Spinal cord (tissue), 9 donors: ENCODE measurements at regions not wholly inside any gene's neighbourhood (a gene's known extent, or its start where the extent isn't known, plus 50 kb on each side); places are given as distances from the start of the nearest gene placed in this dataset.

ENCODE experiments used
- DNase-seq, 6 donors: peaks; one replicate each; pipeline versions ENCODE4 v3.0.0 to v3.0.0-alpha.2; 2013 to 2015; ENCODE audit warnings: low spot score in 6 of 6, low read depth in 4 of 6
- H3K27ac ChIP-seq: one replicate; pipeline ENCODE4 v1.5.1; 2013; ENCODE audit warnings: low read depth, low read length, control low read depth
- H3K27me3 ChIP-seq: one replicate; pipeline ENCODE4 v1.6.1; 2013; ENCODE audit warnings: low read length; ENCODE audit not compliant: control insufficient read depth, insufficient read depth
- H3K36me3 ChIP-seq: one replicate; pipeline ENCODE4 v1.6.1; 2013; ENCODE audit warnings: low read length; ENCODE audit not compliant: control insufficient read depth, insufficient read depth
- H3K4me1 ChIP-seq: one replicate; pipeline ENCODE4 v1.6.1; 2013; ENCODE audit warnings: low read length; ENCODE audit not compliant: control insufficient read depth, insufficient read depth
- H3K4me3 ChIP-seq: one replicate; pipeline ENCODE4 v1.5.1; 2013; ENCODE audit warnings: low read depth, low read length, control low read depth
- H3K9me3 ChIP-seq: one replicate; pipeline ENCODE4 v1.6.1; 2013; ENCODE audit warnings: low read length; ENCODE audit not compliant: control insufficient read depth, insufficient read depth
- WGBS: methylation state at CpG from one replicate; pipeline ENCODE4 v1.1.5; 2013; ENCODE audit warnings: missing lambda C conversion rate; ENCODE audit not compliant: insufficient coverage; 5-methylcytosine and 5-hydroxymethylcytosine counted together
- donor health status: healthy.

GRCh38 chr1:106753066-106753465 is 303.4 kb upstream of the PRMT6 start:
- Histone ChIP-seq H3K4me1 (no peaks in the 10 kb centered on the region), H3K36me3 (no peaks in the 10 kb centered on the region)
- WGBS, result no CpG with 5 or more reads among the region's 1 CpG

GRCh38 chr1:106754957-106755356 is 301.5 kb upstream of the PRMT6 start:
- H3K36me3 ChIP-seq, result no peaks in the 10 kb centered on the region
- H3K9me3 ChIP-seq, result no peaks in the 10 kb centered on the region
- no peaks in the 10 kb centered on the region for H3K4me1 ChIP-seq
- no peaks in the 10 kb centered on the region for H3K27me3 ChIP-seq
- no peak overlapping the region for H3K27ac ChIP-seq
- DNase-seq, result no peak
- H3K4me3 ChIP-seq, result no peak overlapping the region
- no CpG with 5 or more reads among the region's 1 CpG for WGBS

More at GRCh38 chr1:106753066-106753465, 303.4 kb upstream of the PRMT6 start:
- Histone ChIP-seq H3K27me3 (no peaks in the 10 kb centered on the region), H3K27ac (no peak overlapping the region), H3K9me3 (no peaks in the 10 kb centered on the region), H3K4me3 (no peak overlapping the region)
- no peak for DNase-seq

- H3K9me3 ChIP-seq, result no peaks in the 10 kb centered on the region
- H3K27me3 ChIP-seq, result no peaks in the 10 kb centered on the region
- no peak for DNase-seq
- no peak overlapping the region for H3K27ac ChIP-seq
- no CpG with 5 or more reads among the region's 1 CpG for WGBS
- H3K36me3 ChIP-seq, result no peaks in the 10 kb centered on the region
- H3K4me1 ChIP-seq, result no peaks in the 10 kb centered on the region
- no peak overlapping the region for H3K4me3 ChIP-seq
Observed at GRCh38 chr1:106755682-106756406, 300.6 kb upstream of the PRMT6 start.

- H3K9me3 ChIP-seq, result no peaks in the 10 kb centered on the region
- no peak overlapping the region for H3K4me3 ChIP-seq
- H3K27me3 ChIP-seq, result no peaks in the 10 kb centered on the region
- no peak overlapping the region for H3K27ac ChIP-seq
- H3K4me1 ChIP-seq, result no peaks in the 10 kb centered on the region
- DNase-seq, result no peak
- WGBS, result no CpG with 5 or more reads among the region's 1 CpG
- no peaks in the 10 kb centered on the region for H3K36me3 ChIP-seq
Observed at GRCh38 chr1:106756752-106757151, 299.7 kb upstream of the PRMT6 start.

- WGBS, result no CpG with 5 or more reads among the region's 2 CpGs
- Histone ChIP-seq H3K9me3 (no peaks in the 10 kb centered on the region), H3K27ac (no peak overlapping the region), H3K27me3 (no peaks in the 10 kb centered on the region), H3K4me3 (no peak overlapping the region), H3K36me3 (no peaks in the 10 kb centered on the region), H3K4me1 (no peaks in the 10 kb centered on the region)
- no peak for DNase-seq
Observed at GRCh38 chr1:106768077-106768476, 288.4 kb upstream of the PRMT6 start.

- no peak for DNase-seq
- no CpG with 5 or more reads among the region's 2 CpGs for WGBS
- H3K9me3 ChIP-seq, result no peaks in the 10 kb centered on the region
- no peaks in the 10 kb centered on the region for H3K4me1 ChIP-seq
- no peak overlapping the region for H3K27ac ChIP-seq
- no peak overlapping the region for H3K4me3 ChIP-seq
- H3K27me3 ChIP-seq, result no peaks in the 10 kb centered on the region
- no peaks in the 10 kb centered on the region for H3K36me3 ChIP-seq
Observed at GRCh38 chr1:106768501-106768900, 288.0 kb upstream of the PRMT6 start.

GRCh38 chr1:106773206-106773605 is 283.3 kb upstream of the PRMT6 start:
- no peaks in the 10 kb centered on the region for H3K36me3 ChIP-seq
- 88% methylated on average over 2 of the region's 2 CpGs for WGBS
- no peaks in the 10 kb centered on the region for H3K27me3 ChIP-seq
- H3K4me1 ChIP-seq, result no peaks in the 10 kb centered on the region
- no peak overlapping the region for H3K27ac ChIP-seq
- no peak overlapping the region for H3K4me3 ChIP-seq
- DNase-seq, result no peak
- peaks cover 2% of the 10 kb centered on the region for H3K9me3 ChIP-seq

GRCh38 chr1:106780066-106780465 is 276.4 kb upstream of the PRMT6 start:
- no peak for DNase-seq
- WGBS, result 56% methylated on average over 1 of the region's 1 CpG
- no peaks in the 10 kb centered on the region for H3K9me3 ChIP-seq

GRCh38 chr1:106780806-106781569 is 275.5 kb upstream of the PRMT6 start:
- H3K4me1 ChIP-seq, result no peaks in the 10 kb centered on the region
- WGBS, result no CpG with 5 or more reads among the region's 1 CpG
- H3K9me3 ChIP-seq, result no peaks in the 10 kb centered on the region
- no peaks in the 10 kb centered on the region for H3K36me3 ChIP-seq
- H3K27ac ChIP-seq, result no peak overlapping the region
- H3K27me3 ChIP-seq, result no peaks in the 10 kb centered on the region
- DNase-seq, result no peak
- H3K4me3 ChIP-seq, result no peak overlapping the region

More at GRCh38 chr1:106780066-106780465, 276.4 kb upstream of the PRMT6 start:
- no peaks in the 10 kb centered on the region for H3K27me3 ChIP-seq
- H3K4me3 ChIP-seq, result no peak overlapping the region
- H3K36me3 ChIP-seq, result no peaks in the 10 kb centered on the region
- no peak overlapping the region for H3K27ac ChIP-seq
- H3K4me1 ChIP-seq, result no peaks in the 10 kb centered on the region

GRCh38 chr1:106785176-106785575 is 271.3 kb upstream of the PRMT6 start:
- Histone ChIP-seq H3K27me3 (no peaks in the 10 kb centered on the region), H3K9me3 (no peaks in the 10 kb centered on the region), H3K4me1 (no peaks in the 10 kb centered on the region), H3K27ac (no peak overlapping the region), H3K4me3 (no peak overlapping the region), H3K36me3 (no peaks in the 10 kb centered on the region)
- DNase-seq, result peak in 1 of 6 donors; percentile 70
